GM12873 (cell line): ENCODE measurements at regions not wholly inside any gene's neighbourhood (a gene's known extent, or its start where the extent isn't known, plus 50 kb on each side); places are given as distances from the start of the nearest gene placed in this dataset.
A peak's percentile ranks its signal among the peaks of the same experiment; 100 is the strongest.

Experiments
- CTCF ChIP-seq: IDR thresholded peaks from 2 replicates; pipeline ENCODE4 v1.5.1; 2012; ENCODE audit warnings: low read depth, mild to moderate bottlenecking, moderate library complexity, low read length, control low read depth; ENCODE audit not compliant: insufficient read depth; ENCODE audit errors: missing control alignments

- no peak for TF ChIP-seq CTCF
These were observed 870.3 kb upstream of the RAG2 start for GRCh38 chr11:37468344-37468743.

GRCh38 chr11:37465221-37465620 lies 867.2 kb upstream of the RAG2 start:
- no peak for TF ChIP-seq CTCF

GRCh38 chr11:37459456-37459855 lies 861.4 kb upstream of the RAG2 start:
- no peak for TF ChIP-seq CTCF

- no peak for TF ChIP-seq CTCF
These were observed 858.7 kb upstream of the RAG2 start for GRCh38 chr11:37456746-37457145.

GRCh38 chr11:37451903-37452302 lies 853.9 kb upstream of the RAG2 start:
- no peak for TF ChIP-seq CTCF

- no peak for TF ChIP-seq CTCF
These were observed 852.6 kb upstream of the RAG2 start for GRCh38 chr11:37450613-37451012.

GRCh38 chr11:37449146-37449545 lies 851.1 kb upstream of the RAG2 start:
- peak; percentile 39 for TF ChIP-seq CTCF

GRCh38 chr11:37442576-37442975 lies 844.5 kb upstream of the RAG2 start:
- TF ChIP-seq CTCF = no peak
